ENCODE measurements at regions not wholly inside any gene's neighbourhood (a gene's known extent, or its start where the extent isn't known, plus 50 kb on each side); places are given as distances from the start of the nearest gene placed in this dataset.

DNA sequence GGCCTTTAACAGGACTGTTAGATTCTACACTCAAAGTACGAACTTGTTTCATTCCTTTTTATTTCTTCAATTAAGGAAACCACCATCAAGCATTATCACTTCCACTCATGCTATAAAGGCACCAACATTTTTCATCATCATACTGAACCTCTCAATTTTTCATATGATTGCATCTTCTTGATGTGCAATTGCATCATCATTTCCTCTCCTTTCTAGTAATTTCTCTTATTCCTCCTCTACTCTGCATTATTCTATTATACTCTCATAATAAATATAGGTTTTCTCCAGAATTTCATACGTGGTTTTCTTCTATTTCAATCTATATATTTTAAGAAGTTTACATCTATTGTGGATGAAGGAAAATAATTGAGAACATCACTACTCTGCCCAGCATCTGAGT, 506.2 kb upstream of the ZNF385D start:
- no peaks in the 10 kb centered on the region for H3K27me3 ChIP-seq (ENCODE audit: control insufficient read depth in 2 of 2, insufficient read depth in 2 of 2, low read length in 2 of 2)
- no peak overlapping the region for H3K4me3 ChIP-seq (replicated peaks in 1 of 3; ENCODE audit: insufficient read depth in 1 of 3, low read depth in 1 of 3, low read length in 3 of 3)
- H3K9me3 ChIP-seq (replicated peaks; ENCODE audit: control insufficient read depth, insufficient read depth, low read length) = no peaks in the 10 kb centered on the region
- intact Hi-C loops (cut with micrococcal nuclease) (no loop called here), dilution Hi-C loops (cut with MboI; ENCODE audit: extremely low pct_ligation_motif_present, low sequenced_read_pairs) (no loop called here)
- no peak overlapping the region for H3K4me2 ChIP-seq (ENCODE audit: insufficient read depth, low read length)
- ChIA-PET POLR2A (no interaction called here), CTCF (no interaction called here)
- H3K4me1 ChIP-seq (ENCODE audit: control insufficient read depth, extremely low read depth, insufficient read depth, low read length) = no peaks in the 10 kb centered on the region
- BruUV-seq (replicated peaks) = no TSS peak
- DNase-seq (ENCODE audit: low read depth, low spot score) (no peak), FAIRE-seq (no peak)
- H2AFZ ChIP-seq (ENCODE audit: low read depth, low read length) = no peak overlapping the region
- no peak overlapping the region for H3K9ac ChIP-seq (replicated peaks; ENCODE audit: extremely low read depth, insufficient read depth, low read length)
- H4K20me1 ChIP-seq (replicated peaks; ENCODE audit: control insufficient read depth, extremely low read depth, insufficient read depth, low read length) = no peaks in the 10 kb centered on the region
- no peaks in the 10 kb centered on the region for H3K9me1 ChIP-seq (replicated peaks; ENCODE audit: control insufficient read depth, extremely low read depth, insufficient read depth, low read length)
- no peaks in the 10 kb centered on the region for H3K36me3 ChIP-seq (ENCODE audit: control insufficient read depth in 2 of 2, extremely low read depth in 1 of 2, insufficient read depth in 2 of 2, low read length in 2 of 2)
- no peak overlapping the region for H3K27ac ChIP-seq (ENCODE audit: insufficient read depth, low read depth, low read length)
- H3K79me2 ChIP-seq (ENCODE audit: control insufficient read depth, insufficient read depth, low read length) = no peaks in the 10 kb centered on the region
- no peak for TF ChIP-seq POLR2AphosphoS5 (IDR thresholded peaks at IDR 0.05; ENCODE audit: insufficient read depth, low read depth, low read length)
- no peak for TF ChIP-seq MYC (IDR thresholded peaks at IDR 0.05; ENCODE audit: low read depth, low read length)
- no peak for TF ChIP-seq FOS (IDR thresholded peaks at IDR 0.05; ENCODE audit: borderline replicate concordance, insufficient read depth, low read length)
- TF ChIP-seq, protein P1, sequence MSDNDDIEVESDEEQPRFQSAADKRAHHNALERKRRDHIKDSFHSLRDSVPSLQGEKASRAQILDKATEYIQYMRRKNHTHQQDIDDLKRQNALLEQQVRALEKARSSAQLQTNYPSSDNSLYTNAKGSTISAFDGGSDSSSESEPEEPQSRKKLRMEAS (IDR thresholded peaks at IDR 0.05; ENCODE audit: insufficient read depth, insufficient read length) = no peak
- no peak for TF ChIP-seq EZH2 (IDR thresholded peaks at IDR 0.05; ENCODE audit: borderline replicate concordance, low read depth, low read length, severe bottlenecking)
- TF ChIP-seq, protein P2, sequence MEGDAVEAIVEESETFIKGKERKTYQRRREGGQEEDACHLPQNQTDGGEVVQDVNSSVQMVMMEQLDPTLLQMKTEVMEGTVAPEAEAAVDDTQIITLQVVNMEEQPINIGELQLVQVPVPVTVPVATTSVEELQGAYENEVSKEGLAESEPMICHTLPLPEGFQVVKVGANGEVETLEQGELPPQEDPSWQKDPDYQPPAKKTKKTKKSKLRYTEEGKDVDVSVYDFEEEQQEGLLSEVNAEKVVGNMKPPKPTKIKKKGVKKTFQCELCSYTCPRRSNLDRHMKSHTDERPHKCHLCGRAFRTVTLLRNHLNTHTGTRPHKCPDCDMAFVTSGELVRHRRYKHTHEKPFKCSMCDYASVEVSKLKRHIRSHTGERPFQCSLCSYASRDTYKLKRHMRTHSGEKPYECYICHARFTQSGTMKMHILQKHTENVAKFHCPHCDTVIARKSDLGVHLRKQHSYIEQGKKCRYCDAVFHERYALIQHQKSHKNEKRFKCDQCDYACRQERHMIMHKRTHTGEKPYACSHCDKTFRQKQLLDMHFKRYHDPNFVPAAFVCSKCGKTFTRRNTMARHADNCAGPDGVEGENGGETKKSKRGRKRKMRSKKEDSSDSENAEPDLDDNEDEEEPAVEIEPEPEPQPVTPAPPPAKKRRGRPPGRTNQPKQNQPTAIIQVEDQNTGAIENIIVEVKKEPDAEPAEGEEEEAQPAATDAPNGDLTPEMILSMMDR (IDR thresholded peaks at IDR 0.05; ENCODE audit: extremely low read depth in 1 of 2, insufficient read depth in 1 of 2, low read depth in 1 of 2, low read length in 2 of 2) = no peak
- no peak for TF ChIP-seq JUN (IDR thresholded peaks at IDR 0.05; ENCODE audit: borderline replicate concordance, insufficient read depth, insufficient read length, low read depth)
- no peak for TF ChIP-seq POLR2A (IDR thresholded peaks at IDR 0.05; ENCODE audit: low read depth, low read length)
- no peak for TF ChIP-seq GATA2 (IDR thresholded peaks at IDR 0.05; ENCODE audit: insufficient read depth, insufficient read length, low read depth, low read length)

Data from endothelial cell of umbilical vein (primary cell).